ENCODE measurements at regions not wholly inside any gene's neighbourhood (a gene's known extent, or its start where the extent isn't known, plus 50 kb on each side); places are given as distances from the start of the nearest gene placed in this dataset.

DNA sequence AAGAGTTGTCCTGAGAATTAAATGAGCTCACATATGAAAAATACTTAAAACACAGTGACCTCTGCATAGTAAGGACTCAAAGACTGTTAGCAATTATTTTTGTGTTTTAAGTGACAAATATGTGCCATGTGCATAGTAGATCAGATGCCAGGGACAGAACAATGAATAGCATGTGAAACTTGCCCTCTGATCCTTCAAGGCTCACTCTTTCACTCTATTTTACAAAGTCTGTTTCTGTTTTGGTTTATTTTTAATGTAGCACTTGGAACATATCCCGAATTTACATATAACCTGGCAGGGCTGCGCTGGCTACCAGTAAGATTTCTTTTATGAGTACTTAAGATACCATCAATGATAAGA, 135.5 kb upstream of the TNFAIP3 start:
- no peaks in the 10 kb centered on the region for H4K20me1 ChIP-seq (ENCODE audit: insufficient read depth, low read length)
- no peak overlapping the region; the same call in 1 of the 2 replicates for H2BK120ac ChIP-seq (ENCODE audit: low read depth, low read length)
- DNase-seq (no peak), ATAC-seq (ENCODE audit: low read depth) (no peak)
- H3K79me1 ChIP-seq (ENCODE audit: low read depth in 1 of 2, low read length in 2 of 2), result no peaks in the 10 kb centered on the region
- H4K91ac ChIP-seq (ENCODE audit: insufficient read depth, low read depth, low read length), result no peak overlapping the region
- in situ Hi-C loops (cut with MboI; ENCODE audit: low sequenced_read_pairs), result no loop called here
- H3K9ac ChIP-seq (ENCODE audit: low read depth, low read length), result no peak overlapping the region
- 0 out of 2 replicates have a peak overlapping the region, but pooled peaks have one; percentile 11 for H3K27ac ChIP-seq (ENCODE audit: insufficient read depth, low read length)
- H3K4ac ChIP-seq (ENCODE audit: low read depth, low read length), result no peak overlapping the region
- H3K9me3 ChIP-seq (ENCODE audit: control insufficient read depth, insufficient read depth, low read length), result no peaks in the 10 kb centered on the region
- H3K18ac ChIP-seq (ENCODE audit: low read depth, low read length), result peak overlapping the region; percentile 63
- no CpG with 5 or more reads among the region's 2 CpGs for WGBS, 2 experiments (ENCODE audit: extremely low coverage in 2 of 2, insufficient read length in 1 of 2)
- H3K9me1 ChIP-seq (ENCODE audit: insufficient read depth, low read length), result peaks cover 2% of the 10 kb centered on the region; the same call in 1 of the 2 replicates
- no TSS peak for BruUV-seq (replicated peaks)
- H3K36me3 ChIP-seq (ENCODE audit: control insufficient read depth, insufficient read depth, low read length), result no peaks in the 10 kb centered on the region
- dilution Hi-C loops (cut with HindIII; ENCODE audit: low sequenced_read_pairs, unreplicated experiment), result no loop called here
- H3K4me1 ChIP-seq (ENCODE audit: control insufficient read depth, insufficient read depth, low read length), result peaks cover 17% of the 10 kb centered on the region
- peak overlapping the region; percentile 79; the same call in 1 of the 2 replicates for H4K5ac ChIP-seq (ENCODE audit: low read depth, low read length)
- H2AFZ ChIP-seq (replicated peaks; ENCODE audit: low read length, poor library complexity), result no peak overlapping the region
- no peak overlapping the region for H3K23ac ChIP-seq (ENCODE audit: low read depth, low read length)
- no peak overlapping the region for H3K56ac ChIP-seq (ENCODE audit: extremely low read depth, insufficient read depth, low read length)
- no peak overlapping the region for H2AK5ac ChIP-seq (ENCODE audit: low read depth, low read length)
- no peak overlapping the region for H2AK9ac ChIP-seq (replicated peaks; ENCODE audit: low read depth, low read length, poor library complexity)
- ChIA-PET CTCF (no interaction called here), POLR2A (ENCODE audit: unreplicated experiment) (no interaction called here)
- no peak overlapping the region for H2BK20ac ChIP-seq (ENCODE audit: low read depth, low read length)
- peak overlapping the region; percentile 60 for H2BK5ac ChIP-seq (ENCODE audit: low read depth, low read length, poor library complexity, severe bottlenecking)
- H2BK15ac ChIP-seq (ENCODE audit: low read depth, low read length), result peak overlapping the region; percentile 12; the same call in 1 of the 3 replicates
- no peak overlapping the region for H3K4me2 ChIP-seq (ENCODE audit: low read depth, low read length)
- no peak overlapping the region; a peak in 1 of 4 replicates for H4K8ac ChIP-seq (ENCODE audit: low read depth in 2 of 2, low read length in 2 of 2)
- no peak overlapping the region for H3K4me3 ChIP-seq (ENCODE audit: insufficient read depth, low read depth, low read length)
- intact Hi-C loops (cut with micrococcal nuclease), result loop anchor here (5.0 kb wide), 1 partner anchor 36 kb away; no protein-coding TSS in a partner anchor
- TF ChIP-seq MAFK (IDR thresholded peaks at IDR 0.05; ENCODE audit: low read depth, low read length), result no peak
- TF ChIP-seq POLR2A (IDR thresholded peaks at IDR 0.05; ENCODE audit: low read depth, low read length), result no peak
- TF ChIP-seq BHLHE40 (IDR thresholded peaks at IDR 0.05; ENCODE audit: low read depth, low read length), result no peak
- no peak for TF ChIP-seq RFX5 (IDR thresholded peaks at IDR 0.05; ENCODE audit: low read depth, low read length)
- TF ChIP-seq RAD21 (IDR thresholded peaks at IDR 0.05; ENCODE audit: low read length), result no peak
- TF ChIP-seq CHD1 (IDR thresholded peaks at IDR 0.05; ENCODE audit: low read depth, low read length), result no peak
- no peak for TF ChIP-seq MXI1 (IDR thresholded peaks at IDR 0.05; ENCODE audit: borderline replicate concordance, low read depth, low read length)
- TF ChIP-seq, protein P1, sequence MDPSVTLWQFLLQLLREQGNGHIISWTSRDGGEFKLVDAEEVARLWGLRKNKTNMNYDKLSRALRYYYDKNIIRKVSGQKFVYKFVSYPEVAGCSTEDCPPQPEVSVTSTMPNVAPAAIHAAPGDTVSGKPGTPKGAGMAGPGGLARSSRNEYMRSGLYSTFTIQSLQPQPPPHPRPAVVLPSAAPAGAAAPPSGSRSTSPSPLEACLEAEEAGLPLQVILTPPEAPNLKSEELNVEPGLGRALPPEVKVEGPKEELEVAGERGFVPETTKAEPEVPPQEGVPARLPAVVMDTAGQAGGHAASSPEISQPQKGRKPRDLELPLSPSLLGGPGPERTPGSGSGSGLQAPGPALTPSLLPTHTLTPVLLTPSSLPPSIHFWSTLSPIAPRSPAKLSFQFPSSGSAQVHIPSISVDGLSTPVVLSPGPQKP (IDR thresholded peaks at IDR 0.05; ENCODE audit: borderline replicate concordance, low read depth, low read length), result no peak
- TF ChIP-seq, protein P2, sequence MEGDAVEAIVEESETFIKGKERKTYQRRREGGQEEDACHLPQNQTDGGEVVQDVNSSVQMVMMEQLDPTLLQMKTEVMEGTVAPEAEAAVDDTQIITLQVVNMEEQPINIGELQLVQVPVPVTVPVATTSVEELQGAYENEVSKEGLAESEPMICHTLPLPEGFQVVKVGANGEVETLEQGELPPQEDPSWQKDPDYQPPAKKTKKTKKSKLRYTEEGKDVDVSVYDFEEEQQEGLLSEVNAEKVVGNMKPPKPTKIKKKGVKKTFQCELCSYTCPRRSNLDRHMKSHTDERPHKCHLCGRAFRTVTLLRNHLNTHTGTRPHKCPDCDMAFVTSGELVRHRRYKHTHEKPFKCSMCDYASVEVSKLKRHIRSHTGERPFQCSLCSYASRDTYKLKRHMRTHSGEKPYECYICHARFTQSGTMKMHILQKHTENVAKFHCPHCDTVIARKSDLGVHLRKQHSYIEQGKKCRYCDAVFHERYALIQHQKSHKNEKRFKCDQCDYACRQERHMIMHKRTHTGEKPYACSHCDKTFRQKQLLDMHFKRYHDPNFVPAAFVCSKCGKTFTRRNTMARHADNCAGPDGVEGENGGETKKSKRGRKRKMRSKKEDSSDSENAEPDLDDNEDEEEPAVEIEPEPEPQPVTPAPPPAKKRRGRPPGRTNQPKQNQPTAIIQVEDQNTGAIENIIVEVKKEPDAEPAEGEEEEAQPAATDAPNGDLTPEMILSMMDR (conservative IDR thresholded peaks at IDR 0.05; ENCODE audit: low read depth, low read length), result no peak
- no peak for TF ChIP-seq CEBPB (IDR thresholded peaks at IDR 0.05; ENCODE audit: low read depth, low read length)
- TF ChIP-seq RCOR1 (IDR thresholded peaks at IDR 0.05; ENCODE audit: insufficient replicate concordance, low read length), result no peak
- TF ChIP-seq NFE2L2 (IDR thresholded peaks at IDR 0.05; ENCODE audit: low read depth, low read length), result no peak
- TF ChIP-seq MAZ (IDR thresholded peaks at IDR 0.05; ENCODE audit: borderline replicate concordance, low read depth, low read length), result no peak
- no peak for TF ChIP-seq FOS (IDR thresholded peaks at IDR 0.05; ENCODE audit: low read depth, low read length)
- no peak for TF ChIP-seq SMC3 (IDR thresholded peaks at IDR 0.05; ENCODE audit: low read depth, low read length)
- H3K27me3 ChIP-seq (ENCODE audit: control insufficient read depth, insufficient read depth, low read length), result no peaks in the 10 kb centered on the region
- no peak overlapping the region for H3K14ac ChIP-seq (replicated peaks; ENCODE audit: low read depth, low read length)
